DND-41 (cell line): ENCODE measurements at regions not wholly inside any gene's neighbourhood (a gene's known extent, or its start where the extent isn't known, plus 50 kb on each side); places are given as distances from the start of the nearest gene placed in this dataset.

Experiments used
- CTCF ChIP-seq: IDR thresholded peaks from 2 replicates; pipeline ENCODE4 v1.5.1; 2012; ENCODE audit warnings: borderline replicate concordance, low read length, moderate library complexity, mild to moderate bottlenecking; ENCODE audit not compliant: poor library complexity, severe bottlenecking; ENCODE audit errors: extremely low read depth
- EZH2 ChIP-seq: IDR thresholded peaks from 3 replicates; pipeline ENCODE4 v1.6.1; 2012; ENCODE audit warnings: borderline replicate concordance, low read depth, mild to moderate bottlenecking, moderate library complexity, low read length, inconsistent platforms; ENCODE audit not compliant: severe bottlenecking

- TF ChIP-seq EZH2 (no peak), CTCF (no peak)
Measured at GRCh38 chr12:43131301-43131700, 420.7 kb downstream of the ADAMTS20 start.
